ENCODE measurements at regions not wholly inside any gene's neighbourhood (a gene's known extent, or its start where the extent isn't known, plus 50 kb on each side); places are given as distances from the start of the nearest gene placed in this dataset.

GRCh38 chr4:137393044-137393443, 139.2 kb downstream of the PCDH18 start:
- no peak for DNase-seq (ENCODE audit: low read depth in 1 of 2, low spot score in 1 of 2)
- Histone ChIP-seq H3K27ac (replicated peaks) (no peak overlapping the region), H3K27me3 (ENCODE audit: insufficient read depth, poor library complexity, severe bottlenecking) (no peaks in the 10 kb centered on the region), H3K4me3 (replicated peaks; ENCODE audit: insufficient read depth, low read length) (no peak overlapping the region)
- TF ChIP-seq REST (IDR thresholded peaks at IDR 0.05; ENCODE audit: insufficient replicate concordance, low read depth) = no peak
- TF ChIP-seq SPI1 (IDR thresholded peaks at IDR 0.05; ENCODE audit: borderline replicate concordance, low read depth) = no peak
- TF ChIP-seq CTCF (IDR thresholded peaks at IDR 0.05; ENCODE audit: insufficient read depth, low read length) = no peak
- TF ChIP-seq POLR2AphosphoS5 (IDR thresholded peaks at IDR 0.05; ENCODE audit: low read depth) = no peak
- no peak for TF ChIP-seq GABPA (IDR thresholded peaks at IDR 0.05; ENCODE audit: low read depth)

- Histone ChIP-seq H3K27me3 (ENCODE audit: insufficient read depth, poor library complexity, severe bottlenecking) (no peaks in the 10 kb centered on the region), H3K27ac (replicated peaks) (no peak overlapping the region), H3K4me3 (replicated peaks; ENCODE audit: insufficient read depth, low read length) (no peak overlapping the region)
- TF ChIP-seq REST (IDR thresholded peaks at IDR 0.05; ENCODE audit: insufficient replicate concordance, low read depth) = no peak
- TF ChIP-seq CTCF (IDR thresholded peaks at IDR 0.05; ENCODE audit: insufficient read depth, low read length) = no peak
- TF ChIP-seq SPI1 (IDR thresholded peaks at IDR 0.05; ENCODE audit: borderline replicate concordance, low read depth) = no peak
- no peak for TF ChIP-seq POLR2AphosphoS5 (IDR thresholded peaks at IDR 0.05; ENCODE audit: low read depth)
- TF ChIP-seq GABPA (IDR thresholded peaks at IDR 0.05; ENCODE audit: low read depth) = no peak
- no peak for DNase-seq (ENCODE audit: low read depth in 1 of 2, low spot score in 1 of 2)
Observed at GRCh38 chr4:137390707-137391106, 141.6 kb downstream of the PCDH18 start.

- no peak overlapping the region for H3K27ac ChIP-seq (replicated peaks)
- no peak overlapping the region for H3K4me3 ChIP-seq (replicated peaks; ENCODE audit: insufficient read depth, low read length)
- DNase-seq (ENCODE audit: low read depth in 1 of 2, low spot score in 1 of 2) = no peak
- no peaks in the 10 kb centered on the region for H3K27me3 ChIP-seq (ENCODE audit: insufficient read depth, poor library complexity, severe bottlenecking)
- TF ChIP-seq GABPA (IDR thresholded peaks at IDR 0.05; ENCODE audit: low read depth) = no peak
- no peak for TF ChIP-seq CTCF (IDR thresholded peaks at IDR 0.05; ENCODE audit: insufficient read depth, low read length)
- TF ChIP-seq POLR2AphosphoS5 (IDR thresholded peaks at IDR 0.05; ENCODE audit: low read depth) = no peak
- no peak for TF ChIP-seq REST (IDR thresholded peaks at IDR 0.05; ENCODE audit: insufficient replicate concordance, low read depth)
- no peak for TF ChIP-seq SPI1 (IDR thresholded peaks at IDR 0.05; ENCODE audit: borderline replicate concordance, low read depth)
Observed at GRCh38 chr4:137389911-137390520, 142.3 kb downstream of the PCDH18 start.

Measured in HL-60 (cell line).